ENCODE measurements at regions not wholly inside any gene's neighbourhood (a gene's known extent, or its start where the extent isn't known, plus 50 kb on each side); places are given as distances from the start of the nearest gene placed in this dataset.

DNA sequence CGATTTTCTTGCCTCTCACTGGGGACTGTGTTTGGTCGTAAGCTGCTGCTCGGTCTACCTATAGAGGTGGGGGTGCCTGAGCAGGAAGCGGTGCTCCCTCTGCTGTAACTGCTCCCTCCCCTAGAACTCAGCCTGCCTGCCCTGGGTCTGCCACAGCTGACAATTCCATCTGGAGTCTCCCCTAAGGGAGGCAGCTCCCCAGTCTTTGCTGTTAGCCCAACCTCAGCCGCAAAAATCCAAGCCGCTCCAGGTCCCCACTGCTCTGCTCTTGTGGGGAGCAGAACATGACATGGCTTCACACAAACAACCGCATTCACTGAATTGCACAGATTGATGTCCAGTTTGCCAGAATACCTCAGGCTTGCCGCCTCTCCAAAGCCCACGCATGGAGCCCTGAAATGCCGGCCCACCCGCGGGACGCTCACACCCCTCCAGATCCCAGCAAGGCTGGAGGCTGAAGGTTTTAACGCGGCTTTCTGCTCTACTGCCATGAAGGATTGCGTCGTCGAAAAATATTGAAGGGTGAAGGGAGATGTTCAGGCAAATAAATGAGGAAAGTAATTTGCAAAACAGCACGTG, 221.5 kb upstream of the FOXF1 start:
- CTCF ChIA-PET: no interaction called here
- H3K4me3 ChIP-seq (ENCODE audit: low read depth, low read length): no peak overlapping the region
- POLR2A ChIA-PET: no interaction called here
- TF ChIP-seq, protein P1, sequence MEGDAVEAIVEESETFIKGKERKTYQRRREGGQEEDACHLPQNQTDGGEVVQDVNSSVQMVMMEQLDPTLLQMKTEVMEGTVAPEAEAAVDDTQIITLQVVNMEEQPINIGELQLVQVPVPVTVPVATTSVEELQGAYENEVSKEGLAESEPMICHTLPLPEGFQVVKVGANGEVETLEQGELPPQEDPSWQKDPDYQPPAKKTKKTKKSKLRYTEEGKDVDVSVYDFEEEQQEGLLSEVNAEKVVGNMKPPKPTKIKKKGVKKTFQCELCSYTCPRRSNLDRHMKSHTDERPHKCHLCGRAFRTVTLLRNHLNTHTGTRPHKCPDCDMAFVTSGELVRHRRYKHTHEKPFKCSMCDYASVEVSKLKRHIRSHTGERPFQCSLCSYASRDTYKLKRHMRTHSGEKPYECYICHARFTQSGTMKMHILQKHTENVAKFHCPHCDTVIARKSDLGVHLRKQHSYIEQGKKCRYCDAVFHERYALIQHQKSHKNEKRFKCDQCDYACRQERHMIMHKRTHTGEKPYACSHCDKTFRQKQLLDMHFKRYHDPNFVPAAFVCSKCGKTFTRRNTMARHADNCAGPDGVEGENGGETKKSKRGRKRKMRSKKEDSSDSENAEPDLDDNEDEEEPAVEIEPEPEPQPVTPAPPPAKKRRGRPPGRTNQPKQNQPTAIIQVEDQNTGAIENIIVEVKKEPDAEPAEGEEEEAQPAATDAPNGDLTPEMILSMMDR (IDR thresholded peaks at IDR 0.05; ENCODE audit: insufficient read depth, low read length, missing control alignments): no peak
- DNase-seq (ENCODE audit: low read depth, low spot score): no peak

DNA sequence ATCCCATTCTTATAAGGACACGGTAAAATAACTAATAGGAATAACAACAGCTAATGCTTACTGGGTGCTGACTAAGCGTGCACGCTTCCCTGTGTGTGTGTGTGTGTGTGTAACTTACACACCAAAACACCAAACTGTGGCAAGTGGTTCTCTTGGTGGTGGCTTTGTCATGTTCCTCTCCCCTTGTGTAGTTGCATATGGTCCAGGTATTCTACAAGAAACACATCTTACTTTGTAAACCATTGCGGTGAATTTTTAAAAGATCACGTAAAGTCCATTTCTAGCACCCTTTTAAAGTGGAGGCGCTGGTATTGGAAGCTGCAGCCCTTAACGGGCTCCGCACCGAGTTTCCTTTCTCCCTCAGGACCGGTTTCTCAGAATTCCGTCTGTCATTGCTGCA, 221.0 kb upstream of the FOXF1 start:
- CTCF ChIA-PET: no interaction called here
- TF ChIP-seq, protein P1 (IDR thresholded peaks at IDR 0.05; ENCODE audit: insufficient read depth, low read length, missing control alignments): no peak
- no peak for DNase-seq (ENCODE audit: low read depth, low spot score)
- POLR2A ChIA-PET: no interaction called here
- no peak overlapping the region for H3K4me3 ChIP-seq (ENCODE audit: low read depth, low read length)

DNA sequence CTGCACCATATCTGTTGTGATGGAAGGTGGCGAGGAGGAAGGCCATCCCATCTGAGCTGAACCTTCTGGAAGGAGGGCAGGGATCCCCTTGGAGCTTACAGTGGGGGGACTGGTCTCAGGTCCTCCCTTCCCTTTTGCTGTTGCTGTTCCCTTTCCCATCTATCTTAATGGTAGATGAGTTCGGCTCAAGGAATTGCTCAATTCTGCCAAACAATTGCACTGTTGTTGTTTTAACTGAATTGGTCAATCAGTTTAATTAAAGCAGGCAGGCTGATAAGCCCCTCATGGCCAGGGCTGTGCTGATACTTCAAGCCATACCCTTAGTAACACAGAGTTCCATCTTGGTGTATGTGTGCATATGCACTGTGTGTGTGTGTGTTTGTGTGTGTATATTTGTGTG, 220.4 kb upstream of the FOXF1 start:
- TF ChIP-seq, protein P1 (IDR thresholded peaks at IDR 0.05; ENCODE audit: insufficient read depth, low read length, missing control alignments): no peak
- DNase-seq (ENCODE audit: low read depth, low spot score): no peak
- POLR2A ChIA-PET: no interaction called here
- CTCF ChIA-PET: no interaction called here
- no peak overlapping the region for H3K4me3 ChIP-seq (ENCODE audit: low read depth, low read length)

DNA sequence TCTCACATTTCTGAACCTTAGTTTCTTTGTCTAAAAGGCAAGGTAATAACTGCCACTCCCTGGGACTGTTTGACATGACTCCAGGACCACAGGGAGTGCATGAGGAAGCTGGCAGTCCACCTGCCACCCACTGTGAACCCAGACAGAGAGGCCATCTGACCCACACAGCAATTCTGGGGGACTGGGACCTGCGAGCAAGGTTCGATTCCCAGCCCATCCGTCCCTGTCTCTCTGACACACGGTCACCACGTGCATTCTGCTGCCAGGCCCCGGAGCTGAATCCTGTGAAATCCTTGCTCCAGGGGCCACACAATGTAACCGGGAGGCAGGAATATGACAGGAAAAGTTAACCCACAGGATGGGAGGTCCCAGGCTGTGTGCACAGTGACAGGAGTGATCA, 218.8 kb upstream of the FOXF1 start:
- TF ChIP-seq, protein P1 (IDR thresholded peaks at IDR 0.05; ENCODE audit: insufficient read depth, low read length, missing control alignments): no peak
- ChIA-PET CTCF (no interaction called here), POLR2A (no interaction called here)
- no peak for DNase-seq (ENCODE audit: low read depth, low spot score)
- no peak overlapping the region for H3K4me3 ChIP-seq (ENCODE audit: low read depth, low read length)

DNA sequence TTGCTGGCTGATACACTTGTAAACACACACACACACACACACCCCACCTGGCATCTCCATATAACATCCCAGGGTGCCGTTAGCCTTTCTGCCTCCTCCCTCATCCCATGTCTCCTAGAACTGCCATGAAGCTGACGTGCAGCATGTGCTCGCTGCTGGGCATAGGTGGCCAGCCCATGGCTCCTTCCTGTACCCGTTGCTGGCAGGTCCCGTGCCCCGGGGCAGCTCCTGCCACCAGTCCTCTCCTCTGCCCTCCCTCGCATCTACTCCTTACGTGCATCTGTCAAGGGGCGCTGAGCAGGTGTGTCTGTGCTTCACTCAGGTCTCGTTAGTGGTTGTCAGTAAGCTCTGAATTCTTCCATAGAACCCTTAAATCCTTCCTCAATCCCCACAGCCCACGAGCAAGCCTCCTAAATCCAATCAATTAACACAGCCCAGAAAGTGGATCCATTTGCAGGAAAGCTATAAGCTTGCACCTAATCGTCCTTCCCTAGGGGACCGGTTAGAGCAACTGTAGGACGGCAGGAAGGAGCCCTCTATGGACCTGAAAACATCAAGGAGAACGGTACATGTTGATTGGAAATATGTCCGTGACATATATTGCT, 218.1 kb upstream of the FOXF1 start:
- TF ChIP-seq, protein P1 (IDR thresholded peaks at IDR 0.05; ENCODE audit: insufficient read depth, low read length, missing control alignments): no peak
- DNase-seq (ENCODE audit: low read depth, low spot score): no peak
- ChIA-PET CTCF (no interaction called here), POLR2A (no interaction called here)
- H3K4me3 ChIP-seq (ENCODE audit: low read depth, low read length): no peak overlapping the region

DNA sequence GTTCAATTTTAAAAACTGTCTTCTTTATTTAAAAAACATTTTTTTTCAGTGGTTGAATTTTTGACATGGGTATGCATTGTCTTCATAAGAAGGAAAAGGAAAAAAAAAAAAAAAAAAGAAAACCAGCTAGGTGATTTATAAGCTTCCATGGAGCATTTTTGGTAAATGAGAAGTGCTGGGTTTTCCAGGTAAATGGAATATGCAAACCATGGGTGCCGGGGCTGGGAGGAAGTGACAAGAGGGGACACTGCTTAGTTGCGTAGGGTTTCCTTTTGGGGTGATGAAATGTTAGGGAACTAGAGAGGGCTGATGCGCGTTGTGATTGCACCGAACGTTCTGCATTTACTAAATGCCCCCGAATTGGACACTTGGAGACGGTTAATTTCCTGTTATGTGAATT, 217.4 kb upstream of the FOXF1 start:
- TF ChIP-seq, protein P1 (IDR thresholded peaks at IDR 0.05; ENCODE audit: insufficient read depth, low read length, missing control alignments): no peak
- CTCF ChIA-PET: interaction anchor here (0.6 kb wide), 1 partner anchor 47 kb away, joined by 4 read pairs; no protein-coding TSS in a partner anchor
- no peak overlapping the region for H3K4me3 ChIP-seq (ENCODE audit: low read depth, low read length)
- POLR2A ChIA-PET: no interaction called here
- DNase-seq (ENCODE audit: low read depth, low spot score): no peak

Measured in AG04449 (cell line).